NCI-H526 treated with DMSO at 0.1 percent for 48 hours (cell line): ENCODE measurements at regions not wholly inside any gene's neighbourhood (a gene's known extent, or its start where the extent isn't known, plus 50 kb on each side); places are given as distances from the start of the nearest gene placed in this dataset.
A peak's percentile ranks its signal among the peaks of the same experiment; 100 is the strongest.
"Not testable (repeated sequence)": the region's sequence is repeated elsewhere in the genome, so short reads cannot be mapped to it uniquely, and the experiment has no call there.

Experiments
- DNase-seq: peaks from one replicate; lab custom pipeline; 2025; lab: John Stamatoyannopoulos, UW

DNA sequence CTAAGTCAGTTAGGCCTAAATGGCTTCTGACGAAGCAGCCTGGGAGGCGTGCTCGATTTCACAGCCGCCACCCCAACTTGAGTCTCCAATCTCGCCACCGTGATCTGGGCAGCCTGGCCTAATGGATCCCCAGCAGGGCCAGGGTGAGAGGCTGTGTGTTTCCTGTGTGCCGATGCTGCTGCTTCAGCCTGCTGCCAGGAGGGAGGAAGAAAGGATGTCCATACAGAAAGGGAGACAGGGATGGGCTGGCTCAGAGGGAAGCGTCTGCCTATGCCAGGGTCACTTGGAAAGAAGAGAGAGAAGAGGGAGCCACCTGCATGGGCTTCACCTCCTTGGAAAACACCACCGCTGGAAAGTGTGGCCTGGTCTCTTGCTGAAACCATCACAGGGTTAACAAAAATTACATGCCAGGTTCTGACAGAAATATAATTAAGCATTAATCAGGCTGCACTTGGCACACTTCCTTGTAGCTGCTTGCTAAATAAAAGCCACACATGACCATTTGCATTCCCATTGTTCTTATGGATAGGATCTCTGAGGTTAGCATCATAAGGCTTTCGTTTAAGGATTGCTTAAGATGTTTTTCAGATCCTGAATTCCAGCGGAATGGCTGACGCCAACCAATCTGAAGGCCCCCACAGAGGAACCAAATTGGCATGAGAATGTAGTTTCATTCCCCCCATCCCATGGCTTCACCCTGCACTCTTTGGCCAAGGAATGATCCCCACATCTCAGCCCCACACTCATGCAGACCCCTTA is 108.8 kb upstream of the SLC1A4 start:
- no peak for DNase-seq

DNA sequence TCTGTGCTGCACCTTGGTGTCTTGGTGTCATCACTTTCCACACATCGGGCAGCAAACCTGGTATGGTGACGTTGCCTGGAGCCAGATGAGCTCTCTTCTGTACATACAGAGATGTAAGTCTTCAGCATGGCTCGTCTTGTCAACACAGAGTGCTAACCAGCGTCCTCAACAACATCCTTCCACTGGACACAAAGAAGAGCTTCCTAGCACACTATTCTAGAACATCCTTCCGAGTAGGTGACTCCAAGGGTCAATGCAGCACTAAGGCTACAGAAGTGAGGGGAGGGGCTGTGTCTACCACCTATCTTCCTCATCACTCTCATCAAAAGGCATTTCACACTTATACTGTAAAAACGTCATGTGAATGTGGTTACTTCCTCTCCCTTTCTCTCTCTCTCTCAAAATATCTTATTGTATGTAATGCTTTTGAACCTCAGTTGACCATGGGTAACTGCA is 108.1 kb upstream of the SLC1A4 start:
- no peak for DNase-seq

DNA sequence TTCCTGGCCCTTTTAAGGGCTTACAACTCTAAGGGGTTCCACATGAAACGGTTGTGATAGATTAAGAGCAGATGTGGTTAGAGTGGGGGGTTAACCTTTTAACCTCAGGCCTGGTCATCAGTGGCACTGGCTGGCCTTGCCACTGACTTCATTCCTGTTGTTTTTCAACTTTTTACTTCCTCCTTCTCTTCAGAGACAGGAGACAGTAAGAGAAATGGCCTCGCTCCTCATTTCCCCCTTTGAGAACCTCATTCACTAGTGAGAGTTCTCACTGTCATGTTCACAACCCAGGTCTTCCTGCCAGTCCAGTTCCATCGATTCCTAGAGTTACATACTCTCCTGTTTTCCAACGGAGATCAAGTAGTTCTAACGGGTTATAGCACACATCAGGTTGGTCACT is 101.6 kb upstream of the SLC1A4 start:
- no peak for DNase-seq

DNA sequence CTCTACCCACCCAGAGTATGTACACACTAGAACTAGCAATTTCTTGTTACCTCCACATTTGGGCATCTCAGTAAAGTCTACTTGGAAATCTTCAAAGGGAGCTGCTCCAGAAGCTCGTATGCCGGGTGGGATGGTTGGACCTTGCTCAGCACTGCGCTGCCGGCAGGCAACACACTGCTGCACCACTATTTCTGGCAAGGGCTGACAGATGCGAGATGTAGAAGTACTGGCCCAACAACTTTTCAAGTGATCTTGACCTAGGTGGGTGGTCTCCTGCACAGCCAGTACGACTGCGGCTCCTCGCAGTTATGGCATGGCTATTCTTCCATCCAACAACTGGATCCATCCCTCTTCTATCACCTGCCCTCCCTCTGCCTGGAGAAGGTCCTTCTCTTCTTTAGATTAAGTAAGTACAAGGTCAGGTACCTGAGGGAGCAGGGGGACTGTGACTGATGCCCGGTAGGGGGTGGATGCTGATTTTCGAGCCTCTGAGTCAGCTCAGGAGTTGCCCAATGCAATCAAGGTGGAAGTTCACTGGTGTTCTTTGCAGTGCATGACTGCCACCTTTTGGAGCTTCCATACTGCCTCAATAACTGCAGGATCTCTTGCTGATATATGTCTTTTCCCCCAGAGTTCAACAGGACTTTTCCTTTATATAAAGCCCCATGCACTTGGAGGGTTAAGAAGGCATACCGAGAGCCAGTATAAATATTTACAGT is 100.4 kb upstream of the SLC1A4 start:
- no peak for DNase-seq

DNA sequence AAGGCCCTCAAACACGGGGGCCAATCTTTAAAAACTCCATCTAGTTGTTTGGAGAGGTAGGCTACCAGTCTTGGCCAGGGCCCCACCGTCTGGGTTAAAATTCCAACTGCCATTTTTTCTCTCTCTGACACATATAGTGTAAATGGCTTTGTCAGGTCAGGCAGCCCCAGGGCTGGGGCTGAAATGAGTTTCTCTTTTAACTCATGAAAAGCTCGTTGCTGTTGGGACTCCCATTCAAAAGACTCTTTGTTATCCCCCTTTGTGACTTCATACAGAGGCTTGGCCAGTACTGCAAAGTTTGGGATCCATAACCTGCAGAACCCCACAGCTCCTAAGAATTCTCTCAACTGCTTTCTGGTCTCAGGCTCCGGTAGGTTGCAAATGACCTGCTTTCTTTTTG is 99.4 kb upstream of the SLC1A4 start:
- no peak for DNase-seq

DNA sequence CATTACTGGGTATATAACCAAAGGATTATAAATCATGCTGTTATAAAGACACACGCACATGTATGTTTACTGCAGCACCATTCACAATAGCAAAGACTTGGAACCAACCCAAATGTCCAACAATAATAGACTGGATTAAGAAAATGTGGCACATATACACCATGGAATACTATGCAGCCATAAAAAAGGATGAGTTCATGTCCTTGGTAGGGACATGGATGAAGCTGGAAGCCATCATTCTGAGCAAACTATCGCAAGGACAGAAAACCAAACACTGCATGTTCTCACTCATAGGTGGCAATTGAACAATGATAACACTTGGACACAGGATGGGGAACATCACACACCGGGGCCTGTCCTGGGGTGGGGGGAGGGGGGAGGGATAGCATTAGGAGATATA is 92.6 kb upstream of the SLC1A4 start:
- not testable (repeated sequence) for DNase-seq

DNA sequence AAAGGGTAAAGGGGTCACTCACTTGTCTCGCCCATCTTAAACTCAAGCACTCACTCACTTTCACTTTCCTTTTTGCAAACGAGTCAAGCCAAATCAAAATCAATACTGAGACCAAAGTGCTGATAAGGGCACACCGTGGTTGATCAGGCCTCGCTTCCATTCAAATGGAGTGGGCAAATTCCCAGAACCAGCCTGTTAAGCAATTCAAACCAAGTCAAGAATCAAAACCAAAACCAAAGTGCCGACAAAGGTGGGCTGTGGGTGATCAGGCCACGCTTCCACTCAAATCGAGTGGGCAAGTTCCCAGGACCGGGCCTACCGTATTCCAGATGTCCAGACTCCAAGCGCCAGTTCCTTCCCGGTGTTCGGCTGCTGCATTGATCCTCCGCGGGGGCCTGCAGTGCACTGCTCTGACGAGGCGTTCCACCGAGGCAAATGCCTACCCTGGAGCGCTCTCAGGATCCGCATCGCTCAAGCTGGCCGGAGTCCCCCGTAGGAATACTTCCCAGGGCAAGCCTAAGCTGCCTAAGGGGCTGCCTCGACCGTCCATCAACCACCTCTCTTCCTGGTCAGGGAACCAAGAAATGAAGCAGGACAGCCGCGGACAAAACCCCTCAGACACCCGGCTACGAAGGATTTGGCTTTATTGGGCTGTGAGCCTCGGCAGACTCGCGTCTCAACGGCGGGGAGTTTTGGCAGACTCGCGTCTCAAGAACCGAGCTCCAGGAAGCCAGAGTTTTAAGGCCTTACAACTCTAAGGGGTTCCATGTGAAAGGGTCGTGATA is 89.9 kb upstream of the SLC1A4 start:
- DNase-seq: no peak

DNA sequence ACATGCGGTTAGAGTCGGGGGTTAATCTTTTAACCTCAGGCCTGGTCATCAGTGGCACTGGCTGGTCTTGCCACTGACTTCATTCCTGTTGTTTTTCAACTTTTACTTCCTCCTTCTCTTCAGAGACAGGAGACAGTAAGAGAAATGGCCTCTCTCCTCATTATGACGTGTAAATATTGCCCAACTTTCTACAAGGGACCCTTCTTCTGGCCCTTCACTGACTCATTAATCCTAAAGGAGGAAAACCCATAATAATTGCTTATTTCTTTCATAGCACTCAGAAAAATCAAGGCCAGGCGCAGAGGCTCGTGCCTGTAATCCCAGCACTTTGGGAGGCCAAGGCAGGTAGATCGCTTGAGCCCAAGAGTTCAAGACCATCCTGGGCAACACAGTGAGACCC is 89.3 kb upstream of the SLC1A4 start:
- DNase-seq: not testable (repeated sequence)

DNA sequence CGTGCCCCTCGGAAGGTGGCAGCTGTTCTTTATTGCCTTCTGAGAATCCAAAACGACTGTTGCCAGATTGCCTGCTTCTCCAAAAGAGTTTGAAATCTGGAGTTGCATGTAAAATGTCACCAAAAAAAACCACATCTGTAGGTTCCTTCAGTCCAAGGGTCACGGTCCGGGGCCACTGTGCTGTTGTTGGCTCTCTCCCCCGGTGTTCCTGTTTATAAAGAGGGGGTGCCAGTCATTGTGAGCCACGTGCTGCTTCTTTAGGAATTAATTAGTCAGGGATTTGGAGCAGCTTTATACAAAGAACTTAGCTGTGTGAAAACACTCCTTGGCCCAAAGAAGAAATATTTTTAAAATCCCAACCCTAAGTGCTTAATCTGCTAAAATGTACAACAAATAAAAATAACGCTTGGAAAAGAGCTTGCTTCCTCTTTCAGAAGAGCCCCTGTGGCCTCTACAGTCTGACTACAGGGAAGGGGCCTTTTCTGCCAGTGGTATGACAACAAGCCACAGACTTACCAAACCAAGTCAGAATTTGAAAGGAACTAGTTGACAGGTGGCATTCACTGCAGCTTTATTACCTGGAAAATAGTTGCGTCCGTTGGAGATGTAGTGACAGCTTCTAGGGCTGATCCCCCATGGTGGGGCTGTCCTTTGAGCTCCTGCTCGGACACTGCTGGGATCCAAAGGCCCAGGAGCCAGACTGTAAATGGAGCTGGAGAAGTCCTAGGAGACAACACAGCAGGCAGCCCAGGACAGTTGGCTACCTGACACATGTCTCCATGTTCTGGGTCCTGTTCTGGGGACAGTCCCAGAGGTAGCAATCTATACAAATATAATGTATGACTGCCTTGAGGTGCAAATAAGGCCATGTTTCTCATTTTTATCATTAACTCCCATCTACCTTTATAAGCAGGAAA is 84.5 kb upstream of the SLC1A4 start:
- DNase-seq: no peak

DNA sequence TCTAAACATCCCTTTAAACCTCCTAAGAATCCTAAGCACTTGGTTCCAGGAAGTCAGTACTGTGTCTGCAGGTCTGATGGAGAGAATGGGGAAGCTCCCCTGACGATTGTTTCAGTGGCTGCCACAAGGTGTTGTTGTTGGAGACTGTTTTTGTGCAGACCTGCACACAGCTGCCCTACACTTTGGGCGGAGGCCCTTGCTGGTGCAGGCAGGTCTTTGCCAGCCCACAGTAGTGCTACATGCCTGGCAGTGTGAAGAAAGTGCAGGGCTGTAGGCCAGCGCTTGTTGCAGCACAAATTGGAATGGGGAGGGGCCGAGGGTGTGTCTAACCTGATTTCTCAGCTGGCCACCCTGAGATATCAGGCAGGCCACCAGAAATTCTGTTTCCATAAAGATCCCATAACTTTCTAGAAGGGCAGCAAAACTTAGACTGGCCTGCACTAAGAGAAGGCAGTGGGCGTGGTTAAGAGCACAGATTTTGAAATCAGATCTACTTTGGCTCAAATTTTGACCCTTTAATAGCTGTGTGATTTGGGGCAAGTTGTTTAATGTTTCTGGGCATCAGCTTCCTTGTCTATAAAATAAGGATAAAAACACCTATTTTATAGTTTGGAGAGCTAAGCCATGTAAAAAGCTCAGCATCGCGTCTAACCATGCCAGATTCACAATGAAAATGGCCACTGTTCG is 83.7 kb upstream of the SLC1A4 start:
- no peak for DNase-seq

DNA sequence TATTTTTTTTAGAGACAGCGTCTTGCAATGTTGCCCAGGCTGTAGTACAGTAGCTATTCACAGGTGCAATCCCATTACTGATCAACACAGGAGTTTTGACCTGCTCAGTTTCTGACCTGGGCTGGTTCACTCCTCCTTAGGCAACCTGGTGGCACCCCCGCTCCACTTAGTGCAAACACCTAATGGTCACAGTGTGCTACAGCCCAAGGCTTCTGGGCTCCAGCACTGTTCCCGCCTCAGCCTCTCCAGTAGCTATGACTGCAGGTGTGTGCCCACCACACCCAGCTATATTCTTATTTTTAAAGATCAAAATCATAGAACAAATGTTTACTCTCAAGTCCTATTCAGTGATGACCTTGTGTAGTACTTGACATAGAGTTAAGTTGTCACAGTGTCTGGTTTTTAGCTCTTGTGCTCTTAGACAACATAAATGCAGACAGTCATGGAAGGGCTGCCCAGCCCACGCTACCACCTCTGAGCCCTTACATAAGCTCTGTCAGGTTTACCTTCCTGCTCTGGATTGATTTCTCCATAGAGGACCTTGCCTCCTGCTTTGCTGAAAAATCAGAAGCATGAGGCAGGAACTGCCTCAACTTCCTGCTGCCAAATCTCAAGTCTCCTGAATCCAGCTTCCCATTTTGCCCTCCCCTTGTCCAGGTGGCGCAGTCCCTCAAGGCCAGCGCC is 82.2 kb upstream of the SLC1A4 start:
- no peak for DNase-seq

DNA sequence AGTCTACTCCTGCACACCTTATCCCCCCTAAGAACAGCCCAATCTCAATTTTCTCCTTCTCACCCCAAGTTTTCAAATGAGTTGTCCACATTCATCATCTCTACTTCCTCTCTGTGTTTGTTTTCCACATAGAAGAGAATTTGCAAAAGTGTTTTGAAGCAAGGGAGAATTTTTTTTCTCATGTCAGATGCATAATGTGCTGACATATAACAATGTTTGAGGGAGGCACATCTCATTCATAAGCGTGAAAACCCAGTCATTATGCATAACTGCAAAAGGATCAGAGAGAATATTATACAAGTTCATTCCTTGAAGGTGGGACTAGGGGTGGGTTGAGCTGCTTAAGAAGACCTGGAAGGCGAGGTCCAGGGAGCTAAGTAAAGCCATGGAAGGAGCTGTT is 80.8 kb upstream of the SLC1A4 start:
- DNase-seq: no peak

DNA sequence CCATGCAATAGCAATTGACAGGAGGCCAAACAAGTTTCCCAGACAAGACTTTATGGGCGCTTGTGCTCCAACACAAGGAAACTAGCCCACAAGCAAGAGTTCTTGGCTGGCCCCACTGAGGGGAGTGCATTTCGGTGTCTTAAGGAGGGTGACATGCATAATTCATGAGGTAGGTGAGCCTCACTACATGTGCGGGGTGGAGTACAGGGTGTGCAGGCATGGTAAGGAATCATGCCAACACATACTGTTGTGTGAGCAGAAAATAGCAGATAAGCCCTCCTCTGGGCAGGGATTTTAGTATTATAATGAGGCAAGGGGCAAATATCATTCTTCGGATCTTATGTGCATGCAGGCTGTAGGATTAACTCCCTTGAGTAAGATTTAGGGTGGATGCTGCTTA is 78.7 kb upstream of the SLC1A4 start:
- DNase-seq: no peak

DNA sequence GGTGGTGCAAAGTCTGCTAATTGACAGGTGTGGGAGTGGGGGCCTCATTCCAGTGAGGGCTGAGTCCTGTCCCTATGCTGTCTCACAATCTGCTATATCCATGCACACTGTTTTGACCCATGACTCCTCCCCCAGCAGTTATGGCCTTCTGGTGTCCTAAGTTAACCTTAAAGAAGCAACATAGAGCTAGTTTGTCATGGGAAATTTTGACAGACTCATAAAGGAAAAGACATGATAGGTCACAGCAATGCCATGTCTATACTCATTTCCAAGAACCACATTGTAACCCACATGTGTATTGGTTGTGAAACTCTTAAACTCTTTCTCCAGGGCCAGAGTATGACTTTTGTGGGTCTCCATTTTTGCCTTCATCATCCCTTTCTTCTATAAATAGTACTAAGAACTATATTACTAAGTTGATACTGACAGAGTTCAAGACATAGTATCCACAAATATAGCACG is 78.2 kb upstream of the SLC1A4 start:
- no peak for DNase-seq

DNA sequence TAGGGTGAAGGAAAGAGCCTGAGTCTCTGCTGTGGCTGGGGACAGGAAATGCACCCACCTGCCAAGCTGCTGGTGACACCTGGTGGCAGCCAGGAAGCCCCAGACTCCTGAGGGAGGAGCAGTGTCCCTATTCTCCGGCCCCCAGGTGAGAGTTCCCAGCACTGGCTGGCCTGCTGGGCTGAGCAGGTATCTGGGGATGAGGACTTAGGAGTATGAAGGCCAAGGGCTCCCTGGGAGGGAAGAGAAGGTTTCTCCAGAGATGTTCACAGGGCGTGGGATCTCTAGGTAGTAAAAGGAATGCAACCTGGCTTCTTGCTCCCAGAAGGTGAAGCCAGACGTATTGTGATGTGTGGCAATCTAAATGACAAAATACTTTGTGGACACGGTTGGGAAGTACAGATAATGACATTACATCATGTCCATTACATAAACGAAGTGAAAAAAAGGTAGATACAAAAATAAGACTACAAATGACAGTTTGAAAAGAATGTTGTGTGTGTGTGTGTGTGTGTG is 75.8 kb upstream of the SLC1A4 start:
- no peak for DNase-seq

DNA sequence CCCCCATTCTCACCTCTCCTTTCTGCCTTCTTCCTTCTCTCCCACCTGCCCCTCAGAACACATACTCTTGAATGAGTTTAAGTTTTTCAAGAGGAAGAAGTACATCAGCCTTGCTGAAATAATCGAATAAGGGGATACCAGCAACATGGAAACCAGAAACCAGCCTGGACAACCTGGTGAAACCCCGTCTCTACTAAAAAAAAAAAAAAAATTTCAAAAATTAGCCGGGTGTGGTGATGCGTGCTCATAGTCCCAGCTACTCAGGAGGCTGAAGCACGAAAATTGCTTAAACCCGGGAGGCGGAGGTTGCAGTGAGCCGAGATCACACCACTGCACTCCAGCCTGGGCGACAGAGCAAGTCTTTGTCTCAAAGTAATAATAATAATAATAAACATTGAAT is 75.0 kb upstream of the SLC1A4 start:
- DNase-seq: no peak

DNA sequence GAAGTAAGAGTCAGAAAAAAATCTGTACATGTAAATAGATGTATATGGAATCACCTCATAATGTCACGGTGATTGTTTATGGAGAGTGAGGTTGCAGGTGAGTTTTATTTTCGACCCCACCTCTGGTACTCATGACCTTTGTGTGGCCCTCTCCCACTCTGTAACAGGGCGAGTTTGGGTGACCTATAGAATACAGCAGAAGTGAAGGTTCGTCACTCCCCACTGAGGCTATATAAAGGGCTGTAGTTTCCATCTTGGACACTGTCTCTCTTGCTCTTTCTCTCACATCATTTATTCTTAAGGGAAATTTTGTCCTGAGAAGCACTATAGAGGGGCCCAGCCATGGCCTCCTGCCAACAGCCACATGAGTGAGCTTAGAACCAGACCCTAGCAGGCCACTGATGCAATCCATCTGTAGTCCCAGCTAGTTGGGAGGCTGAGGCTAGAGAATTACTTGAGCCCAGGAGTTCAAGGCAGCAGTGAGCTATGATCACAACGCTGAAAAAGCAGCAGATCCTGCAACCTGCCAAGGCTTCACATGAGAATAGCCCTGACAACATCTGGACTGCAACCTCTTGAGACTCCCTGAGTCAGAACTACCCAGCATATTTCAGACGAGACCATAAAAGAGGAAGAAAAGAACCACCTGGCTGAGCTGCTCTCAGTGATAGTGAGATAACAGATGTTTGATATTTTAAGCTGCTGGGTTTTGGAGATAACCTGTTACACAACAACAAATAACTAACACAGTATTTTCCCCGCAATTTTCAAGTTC is 74.3 kb upstream of the SLC1A4 start:
- DNase-seq: no peak

DNA sequence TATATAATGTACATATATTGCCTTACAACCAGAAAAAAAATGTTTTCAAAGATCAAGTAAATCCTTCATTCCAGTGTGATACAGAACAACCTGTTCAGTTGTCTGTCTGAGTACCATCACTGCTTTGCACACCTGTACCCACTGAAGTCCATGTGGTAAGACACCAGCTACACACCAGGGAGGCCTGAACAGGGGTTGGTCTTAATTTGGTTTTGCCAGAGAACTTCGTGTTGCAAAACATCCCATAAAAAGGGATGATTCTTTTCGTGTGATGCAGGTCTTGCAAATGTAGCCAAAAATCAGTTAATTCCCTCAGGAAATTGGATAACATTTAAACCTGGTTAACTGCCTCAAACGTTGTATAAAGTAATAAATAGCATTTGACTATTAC is 73.7 kb upstream of the SLC1A4 start:
- DNase-seq: no peak

DNA sequence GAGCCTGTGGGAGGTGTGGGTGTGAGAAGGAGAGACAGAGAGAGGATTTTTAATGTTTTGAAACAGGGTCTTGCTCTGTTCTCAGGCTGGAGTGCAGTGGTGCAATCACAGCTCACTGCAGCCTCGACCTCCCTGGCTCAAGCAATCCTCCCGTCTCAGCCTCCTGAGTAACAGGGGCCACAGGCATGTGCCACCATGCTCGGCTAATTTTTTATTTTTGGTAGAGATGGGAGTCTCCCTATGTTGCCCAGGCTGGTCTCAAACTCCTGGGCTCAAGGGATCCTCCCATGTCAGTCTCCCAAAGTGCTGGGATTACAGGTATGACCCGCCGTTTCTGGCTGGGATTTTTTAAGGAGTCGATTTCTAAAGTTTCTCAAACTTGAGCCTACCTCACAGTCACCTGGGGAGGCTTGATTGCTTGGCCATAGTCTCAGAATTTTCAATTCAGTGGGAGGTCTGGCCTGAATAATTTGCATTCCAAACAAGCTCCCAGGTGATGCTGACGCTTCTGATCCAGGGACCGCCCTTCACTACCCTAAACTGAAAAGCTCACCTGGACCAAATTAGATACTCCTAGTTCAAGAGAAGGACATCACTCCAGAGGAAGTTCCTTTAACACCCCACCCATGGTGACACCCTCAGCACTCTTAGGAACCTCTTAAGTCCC is 70.8 kb upstream of the SLC1A4 start:
- peak; percentile 52 for DNase-seq
